ENCODE measurements at regions not wholly inside any gene's neighbourhood (a gene's known extent, or its start where the extent isn't known, plus 50 kb on each side); places are given as distances from the start of the nearest gene placed in this dataset.

- no peak for TF ChIP-seq CTCF (IDR thresholded peaks at IDR 0.05)
- TF ChIP-seq EP300 (IDR thresholded peaks at IDR 0.05), result no peak
- no peak for TF ChIP-seq POLR2A (IDR thresholded peaks at IDR 0.05)
- no peak for TF ChIP-seq POLR2AphosphoS5 (IDR thresholded peaks at IDR 0.05)
These were observed 76.3 kb upstream of the WIPF1 start for GRCh38 chr2:174673876-174674275.
